ENCODE measurements at regions not wholly inside any gene's neighbourhood (a gene's known extent, or its start where the extent isn't known, plus 50 kb on each side); places are given as distances from the start of the nearest gene placed in this dataset.
"Not testable (repeated sequence)": the region's sequence is repeated elsewhere in the genome, so short reads cannot be mapped to it uniquely, and the experiment has no call there.

DNA sequence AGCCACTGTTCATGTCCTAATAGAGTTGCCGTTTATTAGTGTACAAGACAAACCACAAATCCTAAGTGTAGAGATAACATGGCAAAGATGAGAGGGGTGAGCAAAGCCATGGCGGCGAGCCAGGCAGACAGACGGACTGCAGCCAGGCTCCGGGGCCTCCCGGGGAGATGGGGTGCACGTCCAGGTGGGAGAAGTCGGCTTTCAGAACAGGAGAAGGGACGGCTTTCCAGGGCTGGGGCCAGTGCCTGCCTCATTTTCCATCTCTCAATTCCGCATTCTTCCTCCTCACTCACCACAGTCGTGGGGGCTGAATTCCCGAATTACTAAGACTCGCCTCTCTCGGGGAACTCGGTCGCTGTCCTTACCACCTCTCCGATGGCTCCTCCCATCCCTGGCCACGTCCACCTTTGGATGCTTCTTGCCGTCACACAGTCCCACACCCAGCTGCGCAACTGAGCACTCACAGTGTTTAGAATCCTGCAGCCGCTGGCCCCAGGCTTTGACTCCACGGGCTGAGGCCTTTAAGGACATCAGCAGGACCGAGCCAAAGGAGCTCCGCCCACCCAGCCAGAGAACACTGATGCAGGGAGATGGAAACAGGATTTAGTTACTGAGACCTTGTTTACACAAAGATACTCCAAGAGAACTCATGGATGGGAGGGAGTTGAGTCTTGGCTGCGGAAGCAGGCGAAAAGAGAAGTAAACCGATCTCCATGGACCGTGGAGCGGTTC is 59.7 kb downstream of the RNF112 start:
- peak; percentile 32 for DNase-seq

GRCh38 chr17:19474405-19474804 is 59.2 kb upstream of the SLC47A1 start:
- not testable (repeated sequence) for H3K27ac ChIP-seq; H3K27me3 ChIP-seq (ENCODE audit: insufficient read depth, low read depth, severe bottlenecking); H3K4me3 ChIP-seq (ENCODE audit: low read depth, low read length); H3K9me3 ChIP-seq (ENCODE audit: severe bottlenecking); H3K36me3 ChIP-seq; DNase-seq

More for the DNA sequence above, 59.7 kb downstream of the RNF112 start:
- Histone ChIP-seq H3K4me3 (ENCODE audit: low read depth, low read length) (no peak overlapping the region), H3K36me3 (no peaks in the 10 kb centered on the region), H3K27me3 (ENCODE audit: insufficient read depth, low read depth, severe bottlenecking) (no peaks in the 10 kb centered on the region), H3K27ac (no peak overlapping the region), H3K9me3 (ENCODE audit: severe bottlenecking) (peaks cover 2% of the 10 kb centered on the region)
- TF ChIP-seq CTCF (IDR thresholded peaks at IDR 0.05; ENCODE audit: low read depth, low read length) = no peak

GRCh38 chr17:19475800-19476199 is 57.9 kb upstream of the SLC47A1 start:
- not testable (repeated sequence) for H3K9me3 ChIP-seq (ENCODE audit: severe bottlenecking); H3K36me3 ChIP-seq; H3K27me3 ChIP-seq (ENCODE audit: insufficient read depth, low read depth, severe bottlenecking); H3K4me3 ChIP-seq (ENCODE audit: low read depth, low read length); DNase-seq; H3K27ac ChIP-seq

GRCh38 chr17:19482576-19482975 is 51.1 kb upstream of the SLC47A1 start:
- H3K4me3 ChIP-seq (ENCODE audit: low read depth, low read length) = no peak overlapping the region
- no peak for DNase-seq
- no peak overlapping the region for H3K27ac ChIP-seq

More at GRCh38 chr17:19482576-19482975, 51.1 kb upstream of the SLC47A1 start:
- H3K36me3 ChIP-seq = no peaks in the 10 kb centered on the region
- TF ChIP-seq CTCF (IDR thresholded peaks at IDR 0.05; ENCODE audit: low read depth, low read length) = no peak
- no peaks in the 10 kb centered on the region for H3K27me3 ChIP-seq (ENCODE audit: insufficient read depth, low read depth, severe bottlenecking)
- H3K9me3 ChIP-seq (ENCODE audit: severe bottlenecking) = no peaks in the 10 kb centered on the region

All from WERI-Rb-1 (cell line).